HG02938 (cell line): ENCODE measurements at regions not wholly inside any gene's neighbourhood (a gene's known extent, or its start where the extent isn't known, plus 50 kb on each side); places are given as distances from the start of the nearest gene placed in this dataset.

Experiments
- ATAC-seq: cut with Tn5 transposase; IDR thresholded peaks from one replicate; pipeline ENCODE4 v1.9.1; 2021; ENCODE audit warnings: mild to moderate bottlenecking, moderate library complexity; ENCODE audit not compliant: unreplicated experiment

GRCh38 chr18:78914249-78914935, 65.2 kb upstream of the SALL3 start:
- no peak for ATAC-seq

GRCh38 chr18:78915446-78916008, 64.1 kb upstream of the SALL3 start:
- ATAC-seq = no peak

DNA sequence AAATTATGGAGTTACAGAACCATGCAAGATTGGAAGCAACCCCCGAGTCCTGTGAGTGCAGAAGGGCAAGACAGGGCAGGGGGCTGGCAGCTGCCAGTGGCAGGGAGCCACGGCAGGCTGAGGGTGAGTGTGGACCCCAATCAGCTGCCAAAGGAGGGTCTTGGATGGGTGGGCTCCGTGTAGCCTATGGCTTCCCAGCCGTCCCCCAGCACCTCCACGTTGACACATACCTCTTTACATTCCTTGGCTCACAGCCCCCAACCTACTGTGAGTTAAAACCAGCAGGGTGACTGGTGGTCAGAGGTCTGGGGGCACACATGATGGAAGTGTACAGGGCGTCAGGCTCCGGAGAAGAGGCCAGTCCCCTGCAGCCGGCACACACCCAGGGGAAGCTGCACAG, 60.9 kb upstream of the SALL3 start:
- ATAC-seq = no peak

- ATAC-seq = no peak
Observed at GRCh38 chr18:78919956-78920355, 59.7 kb upstream of the SALL3 start.

DNA sequence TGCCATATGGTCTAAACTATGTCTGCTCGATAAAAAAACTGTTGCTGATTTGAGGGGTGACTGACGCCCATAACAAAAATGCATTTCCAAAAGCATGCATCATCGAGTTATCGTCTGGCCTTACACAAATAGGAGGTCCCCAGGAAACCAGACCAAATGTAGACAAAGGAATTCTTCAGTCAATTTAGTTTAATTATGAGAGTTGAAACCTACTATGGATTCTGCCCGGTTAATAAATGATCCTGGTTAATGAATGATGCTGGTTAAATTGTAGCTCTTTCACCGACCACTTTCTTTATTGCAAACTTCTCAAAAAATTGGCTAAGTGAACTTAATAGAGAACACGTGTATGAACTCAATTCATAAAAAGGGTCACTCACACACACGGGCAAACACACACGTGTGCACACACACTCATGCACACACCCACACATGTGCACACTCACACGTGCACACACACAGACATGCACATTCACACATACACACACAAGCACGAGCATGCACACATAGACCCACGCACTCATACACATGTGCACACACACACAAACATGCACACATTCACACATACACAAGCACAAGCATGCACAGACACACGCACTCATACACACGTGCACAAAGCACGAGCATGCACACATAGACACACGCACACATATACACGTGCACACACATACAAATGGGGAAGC, 59.0 kb upstream of the SALL3 start:
- ATAC-seq = no peak

DNA sequence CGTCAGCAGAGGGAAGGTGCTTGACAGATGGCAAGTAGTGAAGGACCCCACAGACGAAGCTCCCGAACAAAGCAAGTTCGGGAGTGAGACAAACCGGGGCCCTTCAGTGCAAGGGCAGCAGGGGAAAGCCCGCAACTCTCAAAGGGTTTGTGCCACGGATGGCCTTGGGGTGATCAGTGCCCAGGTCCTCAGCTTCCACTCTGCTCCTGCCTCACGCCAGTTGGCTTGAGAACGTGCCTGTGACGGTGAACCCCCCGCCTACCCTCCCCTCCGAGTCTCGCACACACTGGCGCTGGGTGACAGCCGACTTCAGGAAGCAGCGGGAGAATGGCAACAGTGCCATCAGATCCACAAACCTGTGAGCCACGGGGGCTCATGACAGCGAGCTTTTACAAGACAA, 56.8 kb upstream of the SALL3 start:
- ATAC-seq = no peak

DNA sequence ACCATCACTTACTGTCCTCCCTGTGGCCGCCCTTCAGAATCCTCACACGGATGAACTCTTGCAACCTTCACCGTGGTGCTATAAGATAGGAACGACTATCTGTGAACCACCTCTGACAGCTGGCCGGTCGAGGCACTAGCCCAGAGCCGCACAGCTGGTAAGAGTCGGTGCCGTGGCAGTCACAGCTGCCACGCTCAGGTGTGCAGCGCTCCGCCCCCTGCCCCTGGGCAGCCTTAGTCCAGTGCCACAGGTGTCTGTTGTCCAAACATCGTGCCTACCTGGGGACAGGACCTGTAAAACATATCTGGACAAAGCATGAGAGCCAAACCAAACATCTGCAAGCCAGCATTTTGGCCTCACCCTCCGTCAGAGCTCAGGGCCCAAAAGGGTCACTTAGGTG, 55.3 kb upstream of the SALL3 start:
- no peak for ATAC-seq

DNA sequence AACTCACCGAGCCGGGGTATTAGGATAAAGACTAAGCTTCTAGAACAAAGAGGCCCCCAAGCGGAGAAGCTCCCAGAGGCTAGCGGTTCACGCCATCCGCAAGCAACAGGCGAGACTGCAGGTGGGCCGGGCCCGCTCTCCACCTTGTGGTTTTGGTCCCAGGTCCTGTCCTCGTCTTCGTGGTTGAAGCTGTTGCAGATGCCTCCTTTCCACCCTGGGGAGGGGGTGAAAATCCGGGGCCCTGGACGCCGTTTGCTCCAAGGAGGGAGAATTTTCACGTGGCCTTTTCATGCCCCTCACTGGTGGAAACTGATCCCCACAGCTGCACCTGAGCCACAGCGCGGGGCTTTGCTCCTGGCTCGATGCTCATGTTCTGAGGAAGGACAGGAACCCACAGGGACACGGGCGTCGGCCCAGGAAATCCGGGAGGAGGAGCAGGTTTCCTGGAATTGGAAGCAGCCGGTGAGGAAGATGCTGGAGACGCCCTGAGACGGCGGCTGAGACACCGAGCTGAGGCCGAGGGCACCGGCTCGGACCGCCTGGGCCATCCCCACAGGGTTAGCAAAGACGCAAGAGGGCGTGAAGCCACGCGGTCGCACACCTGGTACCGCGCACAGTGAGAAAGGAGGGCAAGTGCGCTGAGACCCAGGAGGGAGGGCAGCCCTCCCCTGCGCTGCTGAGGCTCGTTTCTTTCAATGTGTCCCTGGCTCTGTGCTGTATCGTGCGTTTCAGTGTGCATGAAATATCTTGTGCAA, 54.7 kb upstream of the SALL3 start:
- ATAC-seq = no peak

GRCh38 chr18:78925557-78926242, 53.9 kb upstream of the SALL3 start:
- ATAC-seq = no peak

- ATAC-seq = no peak
Observed at GRCh38 chr18:78926243-78926615, 53.4 kb upstream of the SALL3 start.

- ATAC-seq = no peak
Observed at GRCh38 chr18:78927156-78927555, 52.5 kb upstream of the SALL3 start.

- no peak for ATAC-seq
Observed at GRCh38 chr18:78927616-78928015, 52.0 kb upstream of the SALL3 start.

DNA sequence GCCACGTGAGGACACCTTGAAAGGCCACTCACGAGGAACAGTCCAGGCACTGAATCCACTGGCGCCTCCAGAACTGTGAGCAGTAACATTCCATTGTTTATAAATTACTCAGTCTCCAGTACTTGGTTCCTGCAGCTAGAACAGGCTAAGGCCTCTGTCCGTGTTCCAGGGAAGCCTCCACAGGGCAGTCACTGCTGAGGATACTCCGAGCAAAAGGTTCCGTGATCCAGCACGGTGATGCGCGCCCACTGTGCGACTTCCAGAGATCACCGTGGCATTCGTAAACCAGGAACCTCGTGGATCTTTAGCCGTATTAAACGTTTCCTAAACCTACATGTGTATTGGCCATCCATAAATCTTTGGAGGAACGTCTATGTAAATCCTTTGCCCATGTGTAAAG, 51.5 kb upstream of the SALL3 start:
- ATAC-seq = no peak

GRCh38 chr18:78929516-78929915, 50.1 kb upstream of the SALL3 start:
- no peak for ATAC-seq
